ENCODE measurements at regions not wholly inside any gene's neighbourhood (a gene's known extent, or its start where the extent isn't known, plus 50 kb on each side); places are given as distances from the start of the nearest gene placed in this dataset.

DNA sequence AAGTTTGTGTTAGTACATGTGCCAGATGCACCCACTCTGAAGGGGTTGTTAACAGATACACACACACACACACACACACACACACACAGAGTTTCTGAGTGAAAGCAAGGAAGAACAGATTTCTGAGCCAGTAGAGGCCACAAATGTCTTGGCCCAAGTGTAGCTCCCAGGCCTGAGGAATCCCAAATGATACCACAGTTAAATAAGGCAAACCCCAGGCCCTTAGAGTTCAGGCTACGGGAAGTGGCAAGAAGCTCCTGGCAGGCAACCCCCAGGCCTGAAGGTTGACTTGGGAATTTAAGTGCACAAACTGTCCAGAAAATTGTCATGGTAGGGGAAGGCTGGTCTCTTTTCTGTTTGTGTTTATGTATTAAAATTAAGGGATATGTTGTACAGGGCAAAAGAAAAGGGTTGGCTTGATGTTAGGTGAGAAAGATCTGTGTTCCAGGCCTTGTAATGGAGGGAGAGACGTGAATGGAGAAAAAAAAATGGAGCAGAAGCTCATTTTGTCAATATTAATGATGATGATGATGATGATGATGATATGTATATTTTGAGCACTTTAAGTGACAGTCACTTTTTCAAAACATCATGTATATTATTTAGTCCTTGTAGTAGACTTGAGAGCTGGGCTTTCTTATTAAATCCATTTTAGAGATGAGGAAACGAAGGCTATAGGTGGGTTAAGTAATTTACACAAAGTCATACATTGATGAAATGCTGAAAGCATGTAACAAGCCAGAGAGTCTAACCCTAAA, 317.0 kb upstream of the JAG1 start:
- Histone ChIP-seq H3K36me3 (replicated peaks in 1 of 2; ENCODE audit: control insufficient read depth in 1 of 2, insufficient read depth in 2 of 2, low read length in 1 of 2) (no peaks in the 10 kb centered on the region), H3K4me2 (no peak overlapping the region), H2AFZ (ENCODE audit: low read depth) (no peak overlapping the region), H4K20me1 (ENCODE audit: insufficient read depth) (no peaks in the 10 kb centered on the region), H3K9me2 (no peaks in the 10 kb centered on the region), H3K27me3 (ENCODE audit: insufficient read depth) (no peaks in the 10 kb centered on the region), H3K4me1 (ENCODE audit: control insufficient read depth in 1 of 2, insufficient read depth in 2 of 2, low read depth in 1 of 2, low read length in 1 of 2) (peaks cover 0 to 11% of the 10 kb centered on the region in 2 experiments; a peak in 2 of 4 replicates), H3K79me2 (ENCODE audit: insufficient read depth) (no peaks in the 10 kb centered on the region), H3K9me3 (no peaks in the 10 kb centered on the region), H3K9ac (no peak overlapping the region), H3K27ac (ENCODE audit: low read depth in 2 of 2, low read length in 1 of 2) (no peak overlapping the region), H3F3A (replicated peaks; ENCODE audit: insufficient read depth) (peaks cover 13% of the 10 kb centered on the region), H3K4me3 (ENCODE audit: low read depth in 2 of 2, low read length in 1 of 2) (no peak overlapping the region)
- ChIA-PET CTCF (no interaction called here), POLR2A (no interaction called here)
- no peak for DNase-seq
- no peak for TF ChIP-seq RFX5 (IDR thresholded peaks at IDR 0.05; ENCODE audit: low read length)
- TF ChIP-seq FOXJ3 (CRISPR knock-in tag; IDR thresholded peaks at IDR 0.05), result no peak
- TF ChIP-seq POLR2AphosphoS5 (IDR thresholded peaks at IDR 0.05; ENCODE audit: low read depth, low read length), result no peak
- TF ChIP-seq, protein P1, sequence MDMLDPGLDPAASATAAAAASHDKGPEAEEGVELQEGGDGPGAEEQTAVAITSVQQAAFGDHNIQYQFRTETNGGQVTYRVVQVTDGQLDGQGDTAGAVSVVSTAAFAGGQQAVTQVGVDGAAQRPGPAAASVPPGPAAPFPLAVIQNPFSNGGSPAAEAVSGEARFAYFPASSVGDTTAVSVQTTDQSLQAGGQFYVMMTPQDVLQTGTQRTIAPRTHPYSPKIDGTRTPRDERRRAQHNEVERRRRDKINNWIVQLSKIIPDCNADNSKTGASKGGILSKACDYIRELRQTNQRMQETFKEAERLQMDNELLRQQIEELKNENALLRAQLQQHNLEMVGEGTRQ (IDR thresholded peaks at IDR 0.05; ENCODE audit: borderline replicate concordance, low read depth, low read length), result no peak
- TF ChIP-seq, protein P2, sequence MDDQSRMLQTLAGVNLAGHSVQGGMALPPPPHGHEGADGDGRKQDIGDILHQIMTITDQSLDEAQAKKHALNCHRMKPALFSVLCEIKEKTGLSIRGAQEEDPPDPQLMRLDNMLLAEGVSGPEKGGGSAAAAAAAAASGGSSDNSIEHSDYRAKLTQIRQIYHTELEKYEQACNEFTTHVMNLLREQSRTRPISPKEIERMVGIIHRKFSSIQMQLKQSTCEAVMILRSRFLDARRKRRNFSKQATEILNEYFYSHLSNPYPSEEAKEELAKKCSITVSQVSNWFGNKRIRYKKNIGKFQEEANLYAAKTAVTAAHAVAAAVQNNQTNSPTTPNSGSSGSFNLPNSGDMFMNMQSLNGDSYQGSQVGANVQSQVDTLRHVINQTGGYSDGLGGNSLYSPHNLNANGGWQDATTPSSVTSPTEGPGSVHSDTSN (IDR thresholded peaks at IDR 0.05), result no peak
- TF ChIP-seq, protein P3, sequence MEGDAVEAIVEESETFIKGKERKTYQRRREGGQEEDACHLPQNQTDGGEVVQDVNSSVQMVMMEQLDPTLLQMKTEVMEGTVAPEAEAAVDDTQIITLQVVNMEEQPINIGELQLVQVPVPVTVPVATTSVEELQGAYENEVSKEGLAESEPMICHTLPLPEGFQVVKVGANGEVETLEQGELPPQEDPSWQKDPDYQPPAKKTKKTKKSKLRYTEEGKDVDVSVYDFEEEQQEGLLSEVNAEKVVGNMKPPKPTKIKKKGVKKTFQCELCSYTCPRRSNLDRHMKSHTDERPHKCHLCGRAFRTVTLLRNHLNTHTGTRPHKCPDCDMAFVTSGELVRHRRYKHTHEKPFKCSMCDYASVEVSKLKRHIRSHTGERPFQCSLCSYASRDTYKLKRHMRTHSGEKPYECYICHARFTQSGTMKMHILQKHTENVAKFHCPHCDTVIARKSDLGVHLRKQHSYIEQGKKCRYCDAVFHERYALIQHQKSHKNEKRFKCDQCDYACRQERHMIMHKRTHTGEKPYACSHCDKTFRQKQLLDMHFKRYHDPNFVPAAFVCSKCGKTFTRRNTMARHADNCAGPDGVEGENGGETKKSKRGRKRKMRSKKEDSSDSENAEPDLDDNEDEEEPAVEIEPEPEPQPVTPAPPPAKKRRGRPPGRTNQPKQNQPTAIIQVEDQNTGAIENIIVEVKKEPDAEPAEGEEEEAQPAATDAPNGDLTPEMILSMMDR (IDR thresholded peaks at IDR 0.05), result no peak
- no peak for TF ChIP-seq SIN3A (IDR thresholded peaks at IDR 0.05; ENCODE audit: borderline replicate concordance, low read depth, low read length)
- no peak for TF ChIP-seq ELF1 (IDR thresholded peaks at IDR 0.05)
- no peak for TF ChIP-seq GABPA (IDR thresholded peaks at IDR 0.05; ENCODE audit: low read depth)
- TF ChIP-seq NRF1 (IDR thresholded peaks at IDR 0.05; ENCODE audit: low read depth, low read length), result no peak
- TF ChIP-seq, protein P4, sequence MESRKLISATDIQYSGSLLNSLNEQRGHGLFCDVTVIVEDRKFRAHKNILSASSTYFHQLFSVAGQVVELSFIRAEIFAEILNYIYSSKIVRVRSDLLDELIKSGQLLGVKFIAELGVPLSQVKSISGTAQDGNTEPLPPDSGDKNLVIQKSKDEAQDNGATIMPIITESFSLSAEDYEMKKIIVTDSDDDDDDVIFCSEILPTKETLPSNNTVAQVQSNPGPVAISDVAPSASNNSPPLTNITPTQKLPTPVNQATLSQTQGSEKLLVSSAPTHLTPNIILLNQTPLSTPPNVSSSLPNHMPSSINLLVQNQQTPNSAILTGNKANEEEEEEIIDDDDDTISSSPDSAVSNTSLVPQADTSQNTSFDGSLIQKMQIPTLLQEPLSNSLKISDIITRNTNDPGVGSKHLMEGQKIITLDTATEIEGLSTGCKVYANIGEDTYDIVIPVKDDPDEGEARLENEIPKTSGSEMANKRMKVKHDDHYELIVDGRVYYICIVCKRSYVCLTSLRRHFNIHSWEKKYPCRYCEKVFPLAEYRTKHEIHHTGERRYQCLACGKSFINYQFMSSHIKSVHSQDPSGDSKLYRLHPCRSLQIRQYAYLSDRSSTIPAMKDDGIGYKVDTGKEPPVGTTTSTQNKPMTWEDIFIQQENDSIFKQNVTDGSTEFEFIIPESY (IDR thresholded peaks at IDR 0.05; ENCODE audit: borderline replicate concordance, low read depth), result no peak
- TF ChIP-seq YY1 (IDR thresholded peaks at IDR 0.05; ENCODE audit: low read depth), result no peak
- no peak for TF ChIP-seq RCOR1 (IDR thresholded peaks at IDR 0.05; ENCODE audit: low read length)
- TF ChIP-seq, protein P5, sequence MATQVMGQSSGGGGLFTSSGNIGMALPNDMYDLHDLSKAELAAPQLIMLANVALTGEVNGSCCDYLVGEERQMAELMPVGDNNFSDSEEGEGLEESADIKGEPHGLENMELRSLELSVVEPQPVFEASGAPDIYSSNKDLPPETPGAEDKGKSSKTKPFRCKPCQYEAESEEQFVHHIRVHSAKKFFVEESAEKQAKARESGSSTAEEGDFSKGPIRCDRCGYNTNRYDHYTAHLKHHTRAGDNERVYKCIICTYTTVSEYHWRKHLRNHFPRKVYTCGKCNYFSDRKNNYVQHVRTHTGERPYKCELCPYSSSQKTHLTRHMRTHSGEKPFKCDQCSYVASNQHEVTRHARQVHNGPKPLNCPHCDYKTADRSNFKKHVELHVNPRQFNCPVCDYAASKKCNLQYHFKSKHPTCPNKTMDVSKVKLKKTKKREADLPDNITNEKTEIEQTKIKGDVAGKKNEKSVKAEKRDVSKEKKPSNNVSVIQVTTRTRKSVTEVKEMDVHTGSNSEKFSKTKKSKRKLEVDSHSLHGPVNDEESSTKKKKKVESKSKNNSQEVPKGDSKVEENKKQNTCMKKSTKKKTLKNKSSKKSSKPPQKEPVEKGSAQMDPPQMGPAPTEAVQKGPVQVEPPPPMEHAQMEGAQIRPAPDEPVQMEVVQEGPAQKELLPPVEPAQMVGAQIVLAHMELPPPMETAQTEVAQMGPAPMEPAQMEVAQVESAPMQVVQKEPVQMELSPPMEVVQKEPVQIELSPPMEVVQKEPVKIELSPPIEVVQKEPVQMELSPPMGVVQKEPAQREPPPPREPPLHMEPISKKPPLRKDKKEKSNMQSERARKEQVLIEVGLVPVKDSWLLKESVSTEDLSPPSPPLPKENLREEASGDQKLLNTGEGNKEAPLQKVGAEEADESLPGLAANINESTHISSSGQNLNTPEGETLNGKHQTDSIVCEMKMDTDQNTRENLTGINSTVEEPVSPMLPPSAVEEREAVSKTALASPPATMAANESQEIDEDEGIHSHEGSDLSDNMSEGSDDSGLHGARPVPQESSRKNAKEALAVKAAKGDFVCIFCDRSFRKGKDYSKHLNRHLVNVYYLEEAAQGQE (IDR thresholded peaks at IDR 0.05; ENCODE audit: low read depth, low read length), result no peak
- no peak for TF ChIP-seq GATA2 (CRISPR knock-in tag; IDR thresholded peaks at IDR 0.05)
- TF ChIP-seq TAF1 (IDR thresholded peaks at IDR 0.05; ENCODE audit: borderline replicate concordance, low read depth, low read length), result no peak
- no peak for TF ChIP-seq FOSL2 (IDR thresholded peaks at IDR 0.05; ENCODE audit: borderline replicate concordance, low read depth)
- TF ChIP-seq JUND (IDR thresholded peaks at IDR 0.05), result no peak
- no peak for TF ChIP-seq FOXM1 (IDR thresholded peaks at IDR 0.05; ENCODE audit: low read depth)
- TF ChIP-seq CHD2 (IDR thresholded peaks at IDR 0.05; ENCODE audit: low read length, partially characterized antibody), result no peak
- 92% methylated on average over 3 of the region's 3 CpGs for WGBS (ENCODE audit: low lambda C conversion rate)
